ENCODE measurements at regions not wholly inside any gene's neighbourhood (a gene's known extent, or its start where the extent isn't known, plus 50 kb on each side); places are given as distances from the start of the nearest gene placed in this dataset.

GRCh38 chr1:8115031-8115768, 89.1 kb upstream of the ERRFI1 start:
- Histone ChIP-seq H3K9ac (ENCODE audit: low read depth, low read length, poor library complexity, severe bottlenecking) (no peak overlapping the region), H3K9me2 (replicated peaks; ENCODE audit: low read depth, low read length) (no peaks in the 10 kb centered on the region), H3K36me3 (ENCODE audit: insufficient read depth, low read length) (no peaks in the 10 kb centered on the region), H3K4me3 (ENCODE audit: low read length, poor library complexity, severe bottlenecking) (no peak overlapping the region), H3K4me2 (ENCODE audit: low read depth, low read length, poor library complexity, severe bottlenecking) (no peak overlapping the region), H3K4me1 (ENCODE audit: insufficient read depth, low read length, poor library complexity, severe bottlenecking) (no peaks in the 10 kb centered on the region), H4K20me1 (ENCODE audit: insufficient read depth, low read length, poor library complexity, severe bottlenecking) (no peaks in the 10 kb centered on the region), H3K27me3 (ENCODE audit: insufficient read depth, low read length, poor library complexity, severe bottlenecking) (no peaks in the 10 kb centered on the region), H3F3A (ENCODE audit: low read depth) (no peaks in the 10 kb centered on the region), H3K9me3 (ENCODE audit: insufficient read depth, low read depth, low read length) (no peaks in the 10 kb centered on the region), H2AFZ (ENCODE audit: low read length) (no peak overlapping the region), H3K79me2 (ENCODE audit: insufficient read depth, low read length) (no peaks in the 10 kb centered on the region)
- TF ChIP-seq CTCF (conservative IDR thresholded peaks at IDR 0.05; ENCODE audit: low read length) (no peak), EZH2phosphoT487 (IDR thresholded peaks at IDR 0.05; ENCODE audit: borderline replicate concordance) (no peak)

GRCh38 chr1:8113262-8114220, 87.4 kb upstream of the ERRFI1 start:
- Histone ChIP-seq H3K36me3 (ENCODE audit: insufficient read depth, low read length) (no peaks in the 10 kb centered on the region), H3K27me3 (ENCODE audit: insufficient read depth, low read length, poor library complexity, severe bottlenecking) (no peaks in the 10 kb centered on the region), H3K9me3 (ENCODE audit: insufficient read depth, low read depth, low read length) (no peaks in the 10 kb centered on the region), H3K79me2 (ENCODE audit: insufficient read depth, low read length) (no peaks in the 10 kb centered on the region), H3K4me3 (ENCODE audit: low read length, poor library complexity, severe bottlenecking) (no peak overlapping the region), H2AFZ (ENCODE audit: low read length) (no peak overlapping the region), H3F3A (ENCODE audit: low read depth) (no peaks in the 10 kb centered on the region), H3K9me2 (replicated peaks; ENCODE audit: low read depth, low read length) (no peaks in the 10 kb centered on the region), H4K20me1 (ENCODE audit: insufficient read depth, low read length, poor library complexity, severe bottlenecking) (no peaks in the 10 kb centered on the region), H3K4me1 (ENCODE audit: insufficient read depth, low read length, poor library complexity, severe bottlenecking) (no peaks in the 10 kb centered on the region), H3K9ac (ENCODE audit: low read depth, low read length, poor library complexity, severe bottlenecking) (no peak overlapping the region), H3K4me2 (ENCODE audit: low read depth, low read length, poor library complexity, severe bottlenecking) (no peak overlapping the region)
- TF ChIP-seq CTCF (conservative IDR thresholded peaks at IDR 0.05; ENCODE audit: low read length) (no peak), EZH2phosphoT487 (IDR thresholded peaks at IDR 0.05; ENCODE audit: borderline replicate concordance) (no peak)

GRCh38 chr1:8112611-8113261, 86.6 kb upstream of the ERRFI1 start:
- Histone ChIP-seq H3K9ac (ENCODE audit: low read depth, low read length, poor library complexity, severe bottlenecking) (no peak overlapping the region), H3K79me2 (ENCODE audit: insufficient read depth, low read length) (no peaks in the 10 kb centered on the region), H2AFZ (ENCODE audit: low read length) (no peak overlapping the region), H3K4me3 (ENCODE audit: low read length, poor library complexity, severe bottlenecking) (no peak overlapping the region), H3K4me1 (ENCODE audit: insufficient read depth, low read length, poor library complexity, severe bottlenecking) (no peaks in the 10 kb centered on the region), H3K27me3 (ENCODE audit: insufficient read depth, low read length, poor library complexity, severe bottlenecking) (no peaks in the 10 kb centered on the region), H3F3A (ENCODE audit: low read depth) (no peaks in the 10 kb centered on the region), H3K9me2 (replicated peaks; ENCODE audit: low read depth, low read length) (no peaks in the 10 kb centered on the region), H4K20me1 (ENCODE audit: insufficient read depth, low read length, poor library complexity, severe bottlenecking) (no peaks in the 10 kb centered on the region), H3K4me2 (ENCODE audit: low read depth, low read length, poor library complexity, severe bottlenecking) (no peak overlapping the region), H3K9me3 (ENCODE audit: insufficient read depth, low read depth, low read length) (no peaks in the 10 kb centered on the region), H3K36me3 (ENCODE audit: insufficient read depth, low read length) (no peaks in the 10 kb centered on the region)
- TF ChIP-seq EZH2phosphoT487 (IDR thresholded peaks at IDR 0.05; ENCODE audit: borderline replicate concordance) (no peak), CTCF (conservative IDR thresholded peaks at IDR 0.05; ENCODE audit: low read length) (no peak)

All from Loucy (cell line).